IPS-15b (cell line): ENCODE measurements at regions not wholly inside any gene's neighbourhood (a gene's known extent, or its start where the extent isn't known, plus 50 kb on each side); places are given as distances from the start of the nearest gene placed in this dataset.
"Not testable (repeated sequence)": the region's sequence is repeated elsewhere in the genome, so short reads cannot be mapped to it uniquely, and the experiment has no call there.

Experiments
- H3K27me3 ChIP-seq: one replicate; pipeline ENCODE4 v1.6.1; 2013; ENCODE audit warnings: low read length; ENCODE audit not compliant: control insufficient read depth, insufficient read depth
- H3K36me3 ChIP-seq: one replicate; pipeline ENCODE4 v1.6.1; 2013; ENCODE audit warnings: low read length; ENCODE audit not compliant: control insufficient read depth, insufficient read depth
- H3K4me1 ChIP-seq: one replicate; pipeline ENCODE4 v1.6.1; 2013; ENCODE audit warnings: mild to moderate bottlenecking, low read length; ENCODE audit not compliant: control insufficient read depth, insufficient read depth
- H3K4me3 ChIP-seq: one replicate; pipeline ENCODE4 v1.5.1; 2013; ENCODE audit warnings: low read depth, low read length
- H3K9ac ChIP-seq: one replicate; pipeline ENCODE4 v1.6.1; 2013; ENCODE audit warnings: low read depth, mild to moderate bottlenecking, low read length
- H3K9me3 ChIP-seq: one replicate; pipeline ENCODE4 v1.6.1; 2013; ENCODE audit warnings: mild to moderate bottlenecking, low read length; ENCODE audit not compliant: control insufficient read depth, insufficient read depth

- Histone ChIP-seq H3K9ac (no peak overlapping the region), H3K36me3 (no peaks in the 10 kb centered on the region), H3K4me1 (peaks cover 16% of the 10 kb centered on the region), H3K4me3 (no peak overlapping the region), H3K9me3 (no peaks in the 10 kb centered on the region), H3K27me3 (no peaks in the 10 kb centered on the region)
Measured at GRCh38 chr5:17114715-17115599, 102.5 kb upstream of the BASP1 start.

DNA sequence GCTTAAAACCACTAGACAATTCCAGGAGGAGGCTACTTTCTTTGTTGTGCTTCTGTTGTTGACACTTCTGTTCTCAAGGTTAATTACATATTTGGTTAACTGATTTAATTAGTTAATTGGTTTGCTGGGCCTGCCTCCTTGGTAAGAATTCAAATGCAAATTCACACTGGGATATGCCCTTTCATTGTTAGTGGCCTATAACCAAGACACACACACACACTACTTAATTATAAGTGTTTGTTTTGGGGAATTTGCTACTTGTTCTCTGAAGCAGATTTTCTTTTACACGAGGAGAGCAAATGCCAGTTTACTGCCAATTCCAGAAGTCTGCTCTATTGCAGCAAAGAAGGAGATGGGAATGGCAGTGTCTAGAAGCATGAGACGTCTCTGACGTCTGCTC is 101.6 kb upstream of the BASP1 start:
- no peaks in the 10 kb centered on the region for H3K9me3 ChIP-seq
- H3K9ac ChIP-seq: no peak overlapping the region
- H3K36me3 ChIP-seq: no peaks in the 10 kb centered on the region
- peaks cover 16% of the 10 kb centered on the region for H3K4me1 ChIP-seq
- H3K27me3 ChIP-seq: no peaks in the 10 kb centered on the region
- no peak overlapping the region for H3K4me3 ChIP-seq

- Histone ChIP-seq H3K27me3 (no peaks in the 10 kb centered on the region), H3K4me1 (peaks cover 13% of the 10 kb centered on the region), H3K9ac (no peak overlapping the region), H3K36me3 (no peaks in the 10 kb centered on the region), H3K4me3 (no peak overlapping the region), H3K9me3 (no peaks in the 10 kb centered on the region)
Measured at GRCh38 chr5:17118631-17119030, 98.8 kb upstream of the BASP1 start.

DNA sequence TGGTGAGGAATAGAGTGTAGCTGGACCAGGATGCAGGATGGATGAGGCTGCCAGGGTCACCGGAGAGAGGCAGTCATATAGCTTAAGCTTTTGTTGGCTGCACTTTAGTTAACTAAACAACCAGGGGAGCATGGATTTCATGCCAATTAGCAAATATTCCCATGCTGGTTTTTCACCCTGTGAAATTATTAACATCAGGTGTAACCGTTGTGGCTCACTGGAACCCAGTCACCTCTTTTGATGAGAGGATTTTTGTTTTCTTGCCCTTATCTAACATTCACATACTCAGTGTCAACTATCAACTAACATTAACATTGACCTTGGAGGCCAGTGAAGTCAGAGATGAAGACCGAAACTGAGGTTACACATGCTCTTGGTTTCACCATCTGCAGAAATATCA is 97.2 kb upstream of the BASP1 start:
- H3K9ac ChIP-seq: no peak overlapping the region
- H3K4me1 ChIP-seq: peaks cover 9% of the 10 kb centered on the region
- no peaks in the 10 kb centered on the region for H3K27me3 ChIP-seq
- no peak overlapping the region for H3K4me3 ChIP-seq
- H3K36me3 ChIP-seq: no peaks in the 10 kb centered on the region
- H3K9me3 ChIP-seq: no peaks in the 10 kb centered on the region

DNA sequence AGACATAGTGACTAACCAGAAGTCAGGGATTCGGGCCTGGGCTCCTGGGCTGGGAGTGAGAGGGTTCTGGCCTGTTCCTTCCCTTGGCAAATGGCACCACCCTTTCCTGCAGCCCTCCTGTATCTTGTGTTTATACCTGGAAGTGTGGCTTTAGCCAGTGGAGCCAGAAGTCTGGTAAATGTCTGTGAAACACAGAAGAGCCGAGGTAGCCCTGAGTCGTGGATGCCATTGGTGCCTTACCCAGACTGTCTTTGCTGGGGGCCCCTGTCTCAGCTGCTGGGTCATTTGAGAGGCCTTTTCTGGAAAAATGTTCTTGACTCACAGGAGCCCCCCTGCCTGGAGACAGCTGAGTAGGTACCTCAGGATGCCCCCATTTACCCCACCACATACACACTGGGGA is 95.7 kb upstream of the BASP1 start:
- Histone ChIP-seq H3K27me3 (no peaks in the 10 kb centered on the region), H3K9me3 (no peaks in the 10 kb centered on the region), H3K4me1 (no peaks in the 10 kb centered on the region), H3K36me3 (no peaks in the 10 kb centered on the region), H3K9ac (no peak overlapping the region), H3K4me3 (no peak overlapping the region)

DNA sequence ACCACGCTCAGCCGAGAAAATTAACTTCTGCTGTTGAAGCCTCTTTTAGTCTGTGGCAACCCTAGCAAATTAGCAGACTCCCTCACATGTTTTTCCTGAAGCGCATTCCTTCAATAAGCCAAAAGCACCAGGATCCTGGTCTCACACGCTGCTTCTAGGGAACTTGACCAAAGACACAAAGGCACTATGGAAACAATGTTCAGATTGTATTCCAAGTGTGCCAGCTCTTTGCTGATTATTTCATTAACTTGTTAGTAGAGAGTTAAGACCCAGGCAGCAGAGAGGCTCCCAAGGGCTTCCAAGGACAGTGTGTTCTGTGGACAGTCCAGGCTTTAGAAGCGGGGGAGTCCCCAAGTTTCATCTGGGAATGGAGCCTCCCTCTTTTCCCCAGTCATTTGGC is 94.4 kb upstream of the BASP1 start:
- Histone ChIP-seq H3K9ac (no peak overlapping the region), H3K36me3 (no peaks in the 10 kb centered on the region)

DNA sequence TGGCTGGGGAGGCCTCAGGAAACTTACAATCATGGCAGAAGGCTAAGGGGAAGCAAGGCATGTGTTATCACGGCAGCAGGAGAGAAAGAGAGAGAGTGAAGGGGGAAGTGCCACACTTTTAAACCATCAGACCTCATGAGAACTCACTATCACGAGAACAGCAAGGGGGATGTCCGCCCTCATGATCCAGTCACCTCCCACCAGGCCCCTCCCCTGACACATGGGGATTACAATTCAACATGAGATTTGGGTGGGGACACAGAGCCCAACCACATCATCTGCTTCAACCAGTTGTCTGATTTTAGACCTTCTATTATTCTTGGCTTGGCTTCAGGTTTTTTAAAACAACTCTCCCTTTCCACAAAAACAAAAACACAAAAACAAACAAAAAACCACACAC is 93.7 kb upstream of the BASP1 start:
- not testable (repeated sequence) for H3K4me1 ChIP-seq, H3K36me3 ChIP-seq, H3K27me3 ChIP-seq

More for the DNA sequence above, 94.4 kb upstream of the BASP1 start:
- Histone ChIP-seq H3K4me3 (no peak overlapping the region), H3K27me3 (no peaks in the 10 kb centered on the region), H3K9me3 (no peaks in the 10 kb centered on the region), H3K4me1 (no peaks in the 10 kb centered on the region)

GRCh38 chr5:17127743-17128231 is 89.6 kb upstream of the BASP1 start:
- H3K27me3 ChIP-seq: no peaks in the 10 kb centered on the region
- H3K4me1 ChIP-seq: peaks cover 2% of the 10 kb centered on the region
- no peak overlapping the region for H3K9ac ChIP-seq
- no peaks in the 10 kb centered on the region for H3K9me3 ChIP-seq
- H3K4me3 ChIP-seq: no peak overlapping the region
- no peaks in the 10 kb centered on the region for H3K36me3 ChIP-seq

More for the DNA sequence above, 93.7 kb upstream of the BASP1 start:
- H3K9me3 ChIP-seq, H3K9ac ChIP-seq, H3K4me3 ChIP-seq: not testable (repeated sequence)

DNA sequence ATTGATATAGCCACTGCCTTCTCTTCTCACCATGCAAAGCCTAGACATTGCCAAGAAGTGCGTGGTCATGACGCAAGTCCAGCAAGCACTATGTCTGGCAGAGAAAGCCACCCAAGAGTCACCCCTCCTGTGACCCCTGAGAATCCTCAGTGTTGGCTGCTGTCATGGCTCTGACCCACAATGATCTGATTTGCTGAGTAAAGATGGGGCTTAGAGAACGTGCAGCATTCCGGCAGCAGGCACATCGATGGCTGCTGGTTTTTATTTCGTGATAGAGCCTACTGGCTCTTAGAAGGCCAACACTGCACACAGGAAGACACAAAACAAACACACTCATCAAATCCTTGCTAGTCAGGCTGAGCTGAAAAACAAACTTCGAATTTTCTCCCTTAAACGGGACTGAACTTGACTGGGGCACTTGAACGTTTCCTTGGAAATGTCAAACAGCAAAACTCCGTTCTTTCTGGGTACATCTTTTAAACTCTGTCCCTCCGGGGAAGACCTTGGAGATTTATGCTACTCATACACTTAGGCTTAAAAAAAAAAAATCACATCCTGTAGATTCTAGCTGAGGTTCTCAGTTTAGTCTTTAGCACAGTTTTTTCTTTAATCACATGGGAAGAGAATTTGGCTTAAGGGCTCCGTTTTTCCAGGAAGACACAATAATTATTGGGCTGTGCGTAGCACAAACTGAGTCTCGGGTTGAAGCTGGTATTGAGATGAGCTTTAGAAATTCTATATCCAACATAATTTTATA is 88.2 kb upstream of the BASP1 start:
- peaks cover 5% of the 10 kb centered on the region for H3K4me1 ChIP-seq
- no peak overlapping the region for H3K4me3 ChIP-seq
- H3K9ac ChIP-seq: no peak overlapping the region
- H3K27me3 ChIP-seq: no peaks in the 10 kb centered on the region
- H3K9me3 ChIP-seq: no peaks in the 10 kb centered on the region
- no peaks in the 10 kb centered on the region for H3K36me3 ChIP-seq

DNA sequence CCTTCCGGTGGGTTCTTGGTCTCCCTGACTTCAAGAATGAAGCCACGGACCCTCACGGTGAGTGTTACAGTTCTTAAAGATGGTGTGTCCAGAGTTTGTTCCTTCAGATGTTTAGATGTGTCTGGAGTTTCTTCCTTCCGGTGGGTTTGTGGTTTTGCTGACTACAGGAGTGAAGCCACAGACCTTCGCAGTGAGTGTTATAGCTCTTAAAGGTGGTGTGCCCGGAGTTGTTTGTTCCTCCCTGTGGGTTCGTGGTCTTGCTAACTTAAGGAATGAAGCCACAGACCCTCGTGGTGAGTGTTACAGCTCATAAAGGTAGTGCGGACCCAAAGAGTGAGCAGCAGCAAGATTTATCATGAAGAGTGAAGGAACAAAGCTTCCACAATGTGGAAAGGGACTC is 87.1 kb upstream of the BASP1 start:
- H3K9ac ChIP-seq, H3K9me3 ChIP-seq, H3K36me3 ChIP-seq, H3K4me1 ChIP-seq, H3K27me3 ChIP-seq, H3K4me3 ChIP-seq: not testable (repeated sequence)

GRCh38 chr5:17132444-17133083 is 84.9 kb upstream of the BASP1 start:
- peaks cover 5% of the 10 kb centered on the region for H3K4me1 ChIP-seq
- H3K27me3 ChIP-seq: no peaks in the 10 kb centered on the region
- no peak overlapping the region for H3K4me3 ChIP-seq
- no peak overlapping the region for H3K9ac ChIP-seq
- H3K9me3 ChIP-seq: no peaks in the 10 kb centered on the region
- H3K36me3 ChIP-seq: no peaks in the 10 kb centered on the region
